ENCODE measurements at regions not wholly inside any gene's neighbourhood (a gene's known extent, or its start where the extent isn't known, plus 50 kb on each side); places are given as distances from the start of the nearest gene placed in this dataset.

DNA sequence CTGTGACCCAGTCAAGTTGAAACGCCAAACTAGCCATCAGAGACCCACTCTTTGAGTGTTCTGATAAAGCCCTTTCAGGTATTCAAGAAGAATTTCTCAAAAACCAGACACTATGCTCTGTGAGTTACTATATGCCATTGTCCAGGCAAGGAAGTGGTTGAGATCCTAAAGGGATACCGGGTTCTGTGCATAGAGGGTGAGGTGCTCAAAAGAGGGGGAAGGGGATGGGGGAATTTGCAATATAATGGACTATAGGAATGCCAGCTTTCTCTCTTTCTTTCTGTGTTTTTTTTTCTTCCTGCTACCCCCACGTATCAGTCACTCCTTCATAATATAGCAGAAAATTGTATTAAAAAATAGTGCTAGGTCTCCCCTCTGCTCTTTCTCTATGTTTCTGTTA lies 1619.0 kb downstream of the STIM2 start:
- TF ChIP-seq, protein P1, sequence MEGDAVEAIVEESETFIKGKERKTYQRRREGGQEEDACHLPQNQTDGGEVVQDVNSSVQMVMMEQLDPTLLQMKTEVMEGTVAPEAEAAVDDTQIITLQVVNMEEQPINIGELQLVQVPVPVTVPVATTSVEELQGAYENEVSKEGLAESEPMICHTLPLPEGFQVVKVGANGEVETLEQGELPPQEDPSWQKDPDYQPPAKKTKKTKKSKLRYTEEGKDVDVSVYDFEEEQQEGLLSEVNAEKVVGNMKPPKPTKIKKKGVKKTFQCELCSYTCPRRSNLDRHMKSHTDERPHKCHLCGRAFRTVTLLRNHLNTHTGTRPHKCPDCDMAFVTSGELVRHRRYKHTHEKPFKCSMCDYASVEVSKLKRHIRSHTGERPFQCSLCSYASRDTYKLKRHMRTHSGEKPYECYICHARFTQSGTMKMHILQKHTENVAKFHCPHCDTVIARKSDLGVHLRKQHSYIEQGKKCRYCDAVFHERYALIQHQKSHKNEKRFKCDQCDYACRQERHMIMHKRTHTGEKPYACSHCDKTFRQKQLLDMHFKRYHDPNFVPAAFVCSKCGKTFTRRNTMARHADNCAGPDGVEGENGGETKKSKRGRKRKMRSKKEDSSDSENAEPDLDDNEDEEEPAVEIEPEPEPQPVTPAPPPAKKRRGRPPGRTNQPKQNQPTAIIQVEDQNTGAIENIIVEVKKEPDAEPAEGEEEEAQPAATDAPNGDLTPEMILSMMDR (IDR thresholded peaks at IDR 0.05; ENCODE audit: insufficient read depth, low read depth, low read length): no peak
- TF ChIP-seq EZH2 (IDR thresholded peaks at IDR 0.05; ENCODE audit: insufficient read depth, low read length): no peak

All from astrocyte (in vitro differentiated cells and primary cell).